ENCODE measurements at regions not wholly inside any gene's neighbourhood (a gene's known extent, or its start where the extent isn't known, plus 50 kb on each side); places are given as distances from the start of the nearest gene placed in this dataset.

DNA sequence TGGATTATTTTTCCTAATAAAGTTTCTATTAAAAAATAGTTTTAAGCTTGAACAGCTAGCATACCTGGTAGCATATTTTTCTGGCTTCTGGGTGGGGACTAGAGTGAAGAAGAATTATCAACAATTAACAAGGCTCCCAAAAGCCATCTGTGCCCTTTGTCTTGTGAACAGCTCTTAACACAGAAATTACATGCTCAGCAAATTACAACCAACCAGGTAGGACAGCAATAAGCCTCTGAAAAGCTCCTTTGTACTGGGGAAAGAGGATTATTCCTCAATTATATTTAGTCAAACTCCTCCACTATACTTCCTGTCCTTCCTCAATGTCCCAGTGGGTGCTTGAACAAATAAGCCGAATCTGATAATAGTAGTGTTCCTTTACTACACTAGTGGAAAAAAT, 162.8 kb downstream of the RAB38 start:
- TF ChIP-seq, protein P1, sequence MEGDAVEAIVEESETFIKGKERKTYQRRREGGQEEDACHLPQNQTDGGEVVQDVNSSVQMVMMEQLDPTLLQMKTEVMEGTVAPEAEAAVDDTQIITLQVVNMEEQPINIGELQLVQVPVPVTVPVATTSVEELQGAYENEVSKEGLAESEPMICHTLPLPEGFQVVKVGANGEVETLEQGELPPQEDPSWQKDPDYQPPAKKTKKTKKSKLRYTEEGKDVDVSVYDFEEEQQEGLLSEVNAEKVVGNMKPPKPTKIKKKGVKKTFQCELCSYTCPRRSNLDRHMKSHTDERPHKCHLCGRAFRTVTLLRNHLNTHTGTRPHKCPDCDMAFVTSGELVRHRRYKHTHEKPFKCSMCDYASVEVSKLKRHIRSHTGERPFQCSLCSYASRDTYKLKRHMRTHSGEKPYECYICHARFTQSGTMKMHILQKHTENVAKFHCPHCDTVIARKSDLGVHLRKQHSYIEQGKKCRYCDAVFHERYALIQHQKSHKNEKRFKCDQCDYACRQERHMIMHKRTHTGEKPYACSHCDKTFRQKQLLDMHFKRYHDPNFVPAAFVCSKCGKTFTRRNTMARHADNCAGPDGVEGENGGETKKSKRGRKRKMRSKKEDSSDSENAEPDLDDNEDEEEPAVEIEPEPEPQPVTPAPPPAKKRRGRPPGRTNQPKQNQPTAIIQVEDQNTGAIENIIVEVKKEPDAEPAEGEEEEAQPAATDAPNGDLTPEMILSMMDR (IDR thresholded peaks at IDR 0.05; ENCODE audit: low read depth, low read length, missing input control), result no peak
- TF ChIP-seq TAF1 (conservative IDR thresholded peaks at IDR 0.05) (no peak), RAD21 (IDR thresholded peaks at IDR 0.05) (no peak), GABPA (IDR thresholded peaks at IDR 0.05 in 1 of 2, conservative IDR thresholded peaks at IDR 0.05 in 1 of 2) (no peak)
- TF ChIP-seq, protein P2, sequence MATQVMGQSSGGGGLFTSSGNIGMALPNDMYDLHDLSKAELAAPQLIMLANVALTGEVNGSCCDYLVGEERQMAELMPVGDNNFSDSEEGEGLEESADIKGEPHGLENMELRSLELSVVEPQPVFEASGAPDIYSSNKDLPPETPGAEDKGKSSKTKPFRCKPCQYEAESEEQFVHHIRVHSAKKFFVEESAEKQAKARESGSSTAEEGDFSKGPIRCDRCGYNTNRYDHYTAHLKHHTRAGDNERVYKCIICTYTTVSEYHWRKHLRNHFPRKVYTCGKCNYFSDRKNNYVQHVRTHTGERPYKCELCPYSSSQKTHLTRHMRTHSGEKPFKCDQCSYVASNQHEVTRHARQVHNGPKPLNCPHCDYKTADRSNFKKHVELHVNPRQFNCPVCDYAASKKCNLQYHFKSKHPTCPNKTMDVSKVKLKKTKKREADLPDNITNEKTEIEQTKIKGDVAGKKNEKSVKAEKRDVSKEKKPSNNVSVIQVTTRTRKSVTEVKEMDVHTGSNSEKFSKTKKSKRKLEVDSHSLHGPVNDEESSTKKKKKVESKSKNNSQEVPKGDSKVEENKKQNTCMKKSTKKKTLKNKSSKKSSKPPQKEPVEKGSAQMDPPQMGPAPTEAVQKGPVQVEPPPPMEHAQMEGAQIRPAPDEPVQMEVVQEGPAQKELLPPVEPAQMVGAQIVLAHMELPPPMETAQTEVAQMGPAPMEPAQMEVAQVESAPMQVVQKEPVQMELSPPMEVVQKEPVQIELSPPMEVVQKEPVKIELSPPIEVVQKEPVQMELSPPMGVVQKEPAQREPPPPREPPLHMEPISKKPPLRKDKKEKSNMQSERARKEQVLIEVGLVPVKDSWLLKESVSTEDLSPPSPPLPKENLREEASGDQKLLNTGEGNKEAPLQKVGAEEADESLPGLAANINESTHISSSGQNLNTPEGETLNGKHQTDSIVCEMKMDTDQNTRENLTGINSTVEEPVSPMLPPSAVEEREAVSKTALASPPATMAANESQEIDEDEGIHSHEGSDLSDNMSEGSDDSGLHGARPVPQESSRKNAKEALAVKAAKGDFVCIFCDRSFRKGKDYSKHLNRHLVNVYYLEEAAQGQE (IDR thresholded peaks at IDR 0.05), result no peak

Measured in liver (tissue), 3 donors.